ENCODE measurements at regions not wholly inside any gene's neighbourhood (a gene's known extent, or its start where the extent isn't known, plus 50 kb on each side); places are given as distances from the start of the nearest gene placed in this dataset.

GRCh38 chr2:206219957-206220356 is 54.5 kb upstream of the ZDBF2 start:
- H3K27me3 ChIP-seq (ENCODE audit: control insufficient read depth in 1 of 2, insufficient read depth in 2 of 2, low read length in 2 of 2): peaks cover 4 to 11% of the 10 kb centered on the region in 2 experiments
- H3K27ac Mint-ChIP-seq: no peak overlapping the region
- peaks cover 0 to 4% of the 10 kb centered on the region in 2 experiments for H3K9me3 ChIP-seq (ENCODE audit: control insufficient read depth in 1 of 2, insufficient read depth in 1 of 2, low read length in 2 of 2)
- no peak overlapping the region for H3K4me3 Mint-ChIP-seq
- H3K36me3 Mint-ChIP-seq (ENCODE audit: low read depth): no peaks in the 10 kb centered on the region
- intact Hi-C loops (cut with DNase I, micrococcal nuclease): no loop called here
- H3K27ac ChIP-seq (ENCODE audit: low read depth in 1 of 2, low read length in 2 of 2): no peak overlapping the region
- CTCF ChIA-PET: interaction anchor here (0.7 kb wide), 1 partner anchor 250 kb away, joined by 3 read pairs; no protein-coding TSS in a partner anchor
- no peaks in the 10 kb centered on the region for H3K36me3 ChIP-seq (ENCODE audit: insufficient read depth, low read length)
- peaks cover 9% of the 10 kb centered on the region for H3K9me3 Mint-ChIP-seq
- H3K4me1 Mint-ChIP-seq (ENCODE audit: low read depth): no peaks in the 10 kb centered on the region
- no peak for TF ChIP-seq CTCF (IDR thresholded peaks at IDR 0.05)
- H3K27me3 Mint-ChIP-seq: peaks cover 37% of the 10 kb centered on the region
- H3K4me1 ChIP-seq (ENCODE audit: insufficient read depth, low read length): no peaks in the 10 kb centered on the region
- H3K4me3 ChIP-seq (ENCODE audit: low read length): no peak overlapping the region
- POLR2A ChIA-PET: no interaction called here
- ATAC-seq (ENCODE audit: poor library complexity) (no peak), DNase-seq (no peak)

- H3K27ac Mint-ChIP-seq: no peak overlapping the region
- ATAC-seq (ENCODE audit: poor library complexity) (no peak), DNase-seq (no peak)
- no peak overlapping the region for H3K27ac ChIP-seq (ENCODE audit: low read depth in 1 of 2, low read length in 2 of 2)
- no peak overlapping the region for H3K4me3 ChIP-seq (ENCODE audit: low read length)
- peaks cover 31% of the 10 kb centered on the region for H3K27me3 Mint-ChIP-seq
- peaks cover 4 to 5% of the 10 kb centered on the region in 2 experiments for H3K27me3 ChIP-seq (ENCODE audit: control insufficient read depth in 1 of 2, insufficient read depth in 2 of 2, low read length in 2 of 2)
- no peak overlapping the region for H3K4me3 Mint-ChIP-seq
- TF ChIP-seq CTCF (IDR thresholded peaks at IDR 0.05): no peak
- no peaks in the 10 kb centered on the region for H3K36me3 Mint-ChIP-seq (ENCODE audit: low read depth)
- no peaks in the 10 kb centered on the region for H3K36me3 ChIP-seq (ENCODE audit: insufficient read depth, low read length)
- peaks cover 0 to 4% of the 10 kb centered on the region in 2 experiments for H3K9me3 ChIP-seq (ENCODE audit: control insufficient read depth in 1 of 2, insufficient read depth in 1 of 2, low read length in 2 of 2)
- intact Hi-C loops (cut with DNase I, micrococcal nuclease): no loop called here
- peaks cover 9% of the 10 kb centered on the region for H3K9me3 Mint-ChIP-seq
- ChIA-PET CTCF (no interaction called here), POLR2A (no interaction called here)
- no peaks in the 10 kb centered on the region for H3K4me1 ChIP-seq (ENCODE audit: insufficient read depth, low read length)
- H3K4me1 Mint-ChIP-seq (ENCODE audit: low read depth): no peaks in the 10 kb centered on the region
These were observed 53.5 kb upstream of the ZDBF2 start for GRCh38 chr2:206220997-206221396.
